ENCODE measurements at regions not wholly inside any gene's neighbourhood (a gene's known extent, or its start where the extent isn't known, plus 50 kb on each side); places are given as distances from the start of the nearest gene placed in this dataset.

DNA sequence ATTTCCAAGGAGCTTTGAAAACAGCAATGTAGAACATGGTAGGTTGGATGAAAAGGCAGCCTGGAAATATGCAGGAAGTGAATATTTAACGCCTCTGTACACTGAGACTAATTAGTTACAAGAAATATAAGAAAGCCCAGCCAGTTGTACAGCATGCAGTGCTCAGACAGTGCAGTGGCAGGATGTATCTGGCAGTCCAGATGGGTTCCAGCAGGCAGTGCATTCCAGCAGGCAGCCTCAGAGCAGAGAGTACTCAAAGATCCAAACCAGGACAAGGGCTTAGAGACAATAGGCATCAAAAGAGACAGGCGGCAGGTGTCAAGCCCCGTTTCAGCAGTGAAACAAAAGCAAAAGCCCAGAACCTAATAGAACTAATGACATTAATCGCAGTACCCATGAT lies 2776.3 kb downstream of the PCDH9 start:
- DNase-seq = no peak

DNA sequence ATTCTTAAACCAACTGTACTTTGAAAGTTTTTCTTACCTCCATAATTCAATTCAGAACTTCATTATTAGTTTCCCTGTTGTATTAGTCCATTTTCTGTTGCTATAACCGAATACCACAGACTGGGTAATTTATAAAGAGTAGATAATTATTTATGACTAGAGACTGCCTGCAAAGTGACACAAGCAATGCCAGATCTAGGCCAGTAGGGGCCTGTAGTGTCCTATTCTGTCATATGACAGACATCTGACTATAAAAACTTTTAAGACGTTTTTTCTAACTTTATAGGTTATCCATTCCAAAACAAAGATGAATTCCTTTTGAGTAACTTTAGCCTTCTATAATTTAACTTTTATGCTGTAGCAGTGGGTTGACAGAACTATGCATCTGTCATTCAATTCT lies 2783.8 kb downstream of the PCDH9 start:
- no peak for DNase-seq

DNA sequence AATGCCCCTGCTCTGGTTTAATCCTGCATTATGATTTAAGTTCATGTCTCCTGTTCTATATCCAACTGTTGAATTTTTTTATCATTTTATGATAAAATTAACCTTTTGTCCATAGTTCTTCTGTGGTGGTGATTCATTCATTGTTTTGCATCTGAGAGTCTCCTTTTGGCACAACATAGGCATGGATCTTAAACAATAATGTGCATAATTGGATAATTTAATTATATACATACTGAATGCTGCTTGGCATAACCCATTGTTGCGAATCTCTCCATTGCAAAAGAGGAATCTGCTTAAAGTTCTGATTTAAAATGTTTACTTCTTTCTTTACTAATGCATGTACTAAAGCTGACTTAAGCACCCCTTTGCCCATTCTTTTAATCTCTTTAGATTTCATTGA lies 2788.4 kb downstream of the PCDH9 start:
- DNase-seq = no peak

DNA sequence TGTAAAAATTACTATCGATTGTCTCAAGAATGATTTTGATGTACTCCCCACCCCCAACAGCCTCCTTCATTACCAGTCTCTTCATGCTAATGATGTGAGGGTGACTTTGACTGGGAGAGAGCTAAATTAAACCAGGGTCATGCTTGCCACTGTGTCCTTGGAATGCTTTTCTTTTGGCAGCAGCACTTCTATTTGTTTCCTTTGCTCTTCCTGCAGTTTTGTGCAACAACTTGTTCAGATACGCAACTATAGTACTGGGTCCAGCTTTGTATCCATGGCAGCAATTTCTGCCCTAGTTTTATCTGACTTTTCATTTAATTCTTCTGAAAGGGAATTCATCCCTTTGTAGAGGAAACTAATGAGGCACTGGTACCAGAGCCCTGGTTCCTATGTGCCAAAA lies 2792.1 kb downstream of the PCDH9 start:
- no peak for DNase-seq

DNA sequence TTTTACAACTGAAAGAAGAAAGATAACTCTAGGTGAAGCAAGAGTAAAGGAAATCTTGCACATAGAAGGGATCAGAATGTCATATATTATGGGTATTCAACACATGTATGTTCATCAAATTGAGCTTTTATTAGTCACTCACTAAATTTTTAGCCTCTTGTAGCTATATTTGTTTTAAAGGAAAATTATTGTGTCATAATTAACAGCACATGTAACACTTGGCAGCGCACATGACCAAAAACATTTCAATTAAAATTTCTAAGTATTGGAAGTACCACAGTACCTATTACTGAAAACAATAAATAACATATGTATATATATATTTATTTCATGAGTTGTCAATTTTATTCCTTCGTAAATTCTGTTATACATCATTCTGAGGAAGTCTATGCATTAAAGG lies 2800.4 kb downstream of the PCDH9 start:
- DNase-seq = no peak

DNA sequence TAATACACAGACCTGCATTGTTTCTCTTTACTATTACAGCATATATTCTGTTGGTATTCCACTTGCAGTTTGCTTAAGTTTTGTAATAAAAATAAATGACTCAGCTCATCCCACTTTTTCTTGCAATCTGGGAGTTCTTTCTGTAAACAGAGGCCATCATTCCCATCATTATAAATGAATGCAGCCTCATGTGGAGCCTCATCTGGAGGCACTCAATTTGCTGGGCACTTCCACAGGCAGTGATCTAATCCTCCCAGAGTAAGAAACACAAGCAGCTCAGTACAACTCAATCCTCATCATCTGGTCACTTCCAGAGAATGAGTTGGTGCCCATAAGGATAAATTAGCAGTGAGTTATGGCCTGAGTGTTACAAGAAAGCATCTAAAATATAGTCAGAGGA lies 2801.9 kb downstream of the PCDH9 start:
- DNase-seq = no peak

DNA sequence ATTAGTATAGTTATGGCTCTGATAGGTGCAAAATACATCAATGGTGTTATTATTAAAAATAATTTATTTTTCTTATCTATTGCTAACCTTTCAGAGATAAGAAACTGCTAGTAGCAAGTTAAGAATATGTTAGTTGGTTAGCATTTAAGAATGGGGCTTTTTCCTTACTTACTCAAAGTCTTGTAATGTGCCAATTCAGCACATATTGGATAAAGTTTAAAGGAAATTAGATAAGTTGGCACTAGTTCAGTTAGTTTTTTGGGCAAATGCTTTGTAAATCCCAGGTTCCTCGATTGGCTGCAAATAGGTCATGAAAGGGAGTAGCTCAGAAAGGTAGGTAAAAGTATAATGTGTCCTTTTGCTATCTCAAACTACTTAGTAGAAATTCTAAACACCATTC lies 2806.7 kb downstream of the PCDH9 start:
- no peak for DNase-seq

DNA sequence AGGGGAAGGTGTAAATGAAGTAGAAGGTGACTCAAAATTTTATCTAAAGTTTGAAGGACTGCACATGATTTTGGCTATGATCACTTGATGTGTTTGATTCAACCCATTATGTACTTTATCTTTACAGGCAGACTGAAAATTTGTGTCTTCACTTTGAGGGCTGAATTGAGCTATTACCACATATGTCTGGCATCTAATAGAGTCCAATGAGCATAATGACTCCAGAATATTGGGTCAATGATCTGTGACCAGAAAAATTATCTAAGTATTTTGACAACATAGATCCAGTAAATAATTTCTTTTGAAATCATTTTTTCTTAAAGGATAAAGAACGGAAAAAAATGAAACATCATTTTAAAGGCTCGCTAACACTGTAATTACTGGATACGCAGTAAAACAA lies 2810.0 kb downstream of the PCDH9 start:
- DNase-seq = peak; percentile 42 to 50

DNA sequence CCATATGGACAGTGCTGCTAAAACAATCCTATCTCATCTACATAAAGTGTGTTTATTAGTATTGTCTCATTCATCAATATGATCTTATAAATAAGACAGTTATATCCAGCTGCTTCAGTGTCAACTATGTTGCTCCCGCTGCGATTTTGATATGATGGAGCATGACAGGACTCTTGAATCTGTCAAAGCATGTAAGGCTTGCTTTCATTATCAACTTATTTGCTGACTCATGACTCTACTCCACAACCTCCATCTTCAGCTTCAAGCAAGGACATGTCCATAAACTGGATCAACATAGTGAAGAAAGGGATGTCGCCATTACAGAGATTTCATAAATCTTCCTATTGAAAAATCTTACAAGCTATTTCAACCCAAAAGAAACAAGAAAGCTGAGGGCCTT lies 2812.6 kb downstream of the PCDH9 start:
- DNase-seq = no peak

DNA sequence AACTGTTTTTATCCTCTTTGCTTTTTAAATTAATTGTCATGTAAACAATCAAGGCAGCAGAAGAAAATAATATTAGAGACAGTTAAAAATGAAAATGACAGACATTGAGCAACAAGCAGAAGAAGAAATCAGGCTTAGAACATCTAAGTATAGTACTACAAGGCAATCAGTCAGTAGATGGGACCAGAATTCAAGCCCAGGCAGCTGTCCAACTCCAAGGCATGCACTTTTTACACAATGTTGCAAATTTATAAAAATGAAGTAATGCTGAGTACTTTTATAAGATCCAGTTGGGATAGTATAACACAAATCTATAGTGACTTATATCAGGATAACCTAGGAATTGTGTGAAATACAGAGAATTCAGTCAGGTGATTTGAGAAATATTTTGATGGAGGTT lies 2815.8 kb downstream of the PCDH9 start:
- no peak for DNase-seq

DNA sequence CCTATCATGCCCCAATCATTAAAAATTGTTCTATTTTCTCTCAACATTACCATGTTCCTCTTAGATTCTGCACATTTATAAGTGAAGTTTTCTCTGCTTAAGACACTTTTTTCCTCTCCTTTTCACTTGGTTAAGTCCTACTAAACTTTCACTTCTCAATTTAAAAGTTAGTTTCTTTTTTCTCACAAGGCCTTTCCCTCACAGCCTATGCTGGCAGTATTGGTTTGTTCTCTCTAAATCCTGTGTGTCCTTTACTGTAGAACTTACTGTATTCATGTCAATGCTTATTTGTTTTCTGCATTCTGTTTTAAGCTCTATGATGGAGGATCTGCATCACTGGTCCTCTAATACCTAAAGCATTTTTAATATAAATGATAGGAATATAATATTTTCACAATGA lies 2816.6 kb downstream of the PCDH9 start:
- DNase-seq = no peak

DNA sequence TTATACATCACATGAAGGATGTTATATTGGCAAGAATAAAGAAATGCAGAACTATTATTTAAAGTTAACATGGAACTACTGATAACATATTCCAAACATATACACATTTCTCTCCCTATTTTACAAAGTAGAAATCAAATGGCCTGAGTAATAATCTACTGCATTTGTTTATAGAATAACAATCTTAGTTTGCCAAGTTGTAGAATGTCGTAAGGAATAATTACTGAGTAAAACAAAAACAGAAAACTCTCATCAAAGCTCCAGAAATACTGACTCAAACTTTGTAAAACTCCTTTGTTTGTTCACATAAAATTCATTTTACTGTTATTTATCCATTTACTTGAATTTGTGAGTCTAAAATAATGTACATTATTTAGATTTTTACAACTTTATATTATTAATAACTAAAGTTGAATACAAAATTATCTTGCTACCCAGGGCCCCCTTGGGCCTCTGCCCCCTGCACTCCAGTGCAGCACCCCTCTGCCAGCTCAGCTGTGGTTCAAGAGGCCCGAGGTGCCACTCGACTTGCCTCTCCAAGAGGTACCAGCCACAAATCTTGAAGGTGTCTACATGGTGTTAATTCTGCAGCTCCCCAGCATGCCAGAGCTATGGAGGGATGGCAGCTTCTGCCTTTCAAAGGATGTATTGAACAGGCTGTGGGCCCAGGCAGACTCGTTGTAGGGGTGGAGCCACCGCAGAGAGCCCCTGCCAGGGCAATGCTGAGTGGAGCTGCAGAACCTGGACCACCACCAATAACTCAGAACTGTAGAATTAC lies 2819.7 kb downstream of the PCDH9 start:
- peak in 1 of 2 donors; percentile 25 for DNase-seq

DNA sequence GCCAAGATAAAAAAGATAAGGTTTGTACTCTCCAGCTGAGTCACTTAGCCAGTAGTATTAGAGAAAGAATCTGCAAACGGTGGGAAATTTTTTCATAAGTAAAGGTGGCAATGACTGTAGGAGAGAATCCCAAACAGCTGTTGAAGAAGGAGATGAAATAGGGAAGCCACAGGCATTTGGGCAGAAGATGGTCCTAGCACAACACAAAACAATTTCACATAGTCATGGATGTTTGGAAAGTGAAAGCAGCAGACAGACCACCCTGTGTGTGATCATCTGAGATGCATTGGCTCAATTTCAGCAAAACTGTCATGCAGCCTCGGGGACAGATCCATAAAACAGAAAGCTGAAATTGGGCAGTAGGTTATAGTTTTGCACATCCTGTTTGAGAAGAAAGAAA lies 2832.4 kb downstream of the PCDH9 start:
- DNase-seq = no peak

DNA sequence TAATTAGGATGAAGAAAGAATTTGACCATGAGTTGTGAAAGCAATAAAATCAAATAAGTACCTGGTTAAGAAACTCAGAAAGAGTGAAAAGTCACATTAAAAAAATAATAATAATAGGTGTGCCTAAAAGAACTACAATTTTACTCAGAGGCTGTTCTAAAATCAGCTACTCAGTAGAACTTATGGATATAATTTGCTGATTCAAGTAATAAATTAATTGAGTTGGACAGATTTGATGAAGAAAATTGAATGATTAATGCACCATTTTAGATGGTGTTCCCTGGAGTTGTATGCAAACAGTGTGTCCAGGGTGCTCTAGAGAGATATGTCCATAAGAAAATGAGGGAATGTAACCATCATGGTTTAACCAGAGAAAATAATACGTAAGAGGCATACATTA lies 2852.5 kb downstream of the PCDH9 start:
- no peak for DNase-seq

DNA sequence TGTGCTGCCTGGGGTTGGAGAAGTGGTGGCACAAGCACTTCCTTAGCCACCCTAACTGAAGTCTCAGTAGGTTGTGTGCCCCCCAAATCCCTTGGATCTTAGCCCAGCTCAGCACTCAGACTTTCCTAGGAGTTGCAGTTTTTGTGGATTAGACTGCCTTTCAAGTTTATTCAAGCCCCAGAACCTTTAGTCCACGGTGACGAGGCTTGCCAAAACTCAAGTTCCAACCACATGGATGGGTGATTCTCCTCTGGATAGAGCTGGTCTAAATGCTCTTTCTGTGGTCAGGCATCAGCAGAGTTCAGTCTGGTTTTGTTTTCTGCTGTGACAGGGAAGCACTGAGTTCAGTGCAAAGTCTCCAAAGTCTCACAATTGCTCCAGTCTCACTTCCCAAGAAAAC lies 2858.7 kb downstream of the PCDH9 start:
- no peak for DNase-seq

DNA sequence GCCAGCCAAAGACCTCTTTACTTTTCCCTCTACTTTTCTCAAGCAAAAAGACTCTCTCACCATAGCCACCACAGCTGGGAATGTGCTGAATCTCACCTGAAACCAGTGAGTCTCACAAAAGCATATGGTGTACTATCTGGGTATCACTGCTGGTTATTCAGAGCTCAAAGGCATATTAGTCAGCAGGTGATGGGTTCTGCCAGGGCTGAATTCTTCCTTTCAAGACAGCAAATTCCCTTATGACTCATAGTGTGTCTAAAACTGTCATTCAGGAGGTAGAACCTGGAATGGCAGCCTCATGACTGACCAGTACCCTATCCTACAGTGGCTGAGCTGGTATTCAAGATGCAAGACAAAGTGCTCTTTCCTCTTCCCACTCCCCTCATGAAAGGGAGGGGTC lies 2859.1 kb downstream of the PCDH9 start:
- DNase-seq = no peak

DNA sequence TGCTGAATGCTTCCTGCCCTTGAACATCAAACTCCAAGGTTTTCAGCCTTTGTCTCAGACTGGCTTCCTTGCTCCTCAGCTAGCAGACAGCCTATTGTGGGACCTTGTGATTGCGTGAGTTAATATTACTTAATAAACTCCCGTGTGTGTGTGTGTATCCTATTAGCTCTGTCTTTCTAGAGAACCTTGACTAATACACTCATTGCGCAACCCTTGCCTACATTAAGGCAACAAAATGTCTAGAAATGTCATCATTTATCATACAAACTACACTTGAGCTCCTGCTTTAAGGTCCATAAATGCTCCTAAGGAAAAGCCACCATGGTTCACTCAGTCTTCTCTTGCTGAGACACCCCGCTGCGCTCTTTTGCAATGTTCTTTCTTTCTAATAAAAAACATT lies 2861.0 kb downstream of the PCDH9 start:
- no peak for DNase-seq

DNA sequence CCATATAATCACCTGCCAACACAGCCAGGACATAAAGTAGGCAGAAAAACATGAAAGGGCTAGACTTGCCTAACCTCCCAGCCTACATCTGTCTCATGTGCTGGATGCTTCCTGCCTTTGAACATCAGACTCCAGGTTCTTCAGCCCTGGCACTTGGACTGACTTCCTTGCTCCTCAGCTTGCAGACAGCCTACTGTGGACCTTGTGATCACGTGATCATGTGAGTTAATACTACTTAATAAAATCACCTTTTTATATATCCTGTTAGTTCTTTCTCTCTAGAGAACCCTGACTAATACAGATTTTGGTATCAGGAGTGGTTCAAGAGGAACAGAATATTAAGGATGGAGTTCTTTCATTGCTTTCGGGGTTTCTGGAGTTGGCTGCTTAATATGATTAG lies 2867.6 kb downstream of the PCDH9 start:
- no peak for DNase-seq

DNA sequence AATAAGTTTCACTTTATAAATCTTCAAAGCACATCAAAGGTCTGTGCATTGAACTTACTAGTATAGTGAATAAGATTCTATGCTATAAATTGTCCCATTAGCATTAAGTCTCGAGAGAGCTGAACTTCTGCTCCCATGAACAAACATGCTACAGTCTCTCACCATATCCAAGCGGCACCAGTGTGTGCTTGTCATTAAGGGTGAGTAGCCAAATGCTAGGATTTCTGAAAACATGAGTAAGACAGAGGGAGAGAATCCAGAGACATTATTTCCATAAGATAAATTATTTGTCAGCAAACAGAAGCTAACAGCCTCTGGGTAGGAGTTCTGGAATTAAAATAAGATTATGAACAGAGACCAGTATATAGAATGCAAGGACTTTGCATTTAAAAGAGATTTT lies 2882.5 kb downstream of the PCDH9 start:
- peak; percentile 1 to 6 for DNase-seq

DNA sequence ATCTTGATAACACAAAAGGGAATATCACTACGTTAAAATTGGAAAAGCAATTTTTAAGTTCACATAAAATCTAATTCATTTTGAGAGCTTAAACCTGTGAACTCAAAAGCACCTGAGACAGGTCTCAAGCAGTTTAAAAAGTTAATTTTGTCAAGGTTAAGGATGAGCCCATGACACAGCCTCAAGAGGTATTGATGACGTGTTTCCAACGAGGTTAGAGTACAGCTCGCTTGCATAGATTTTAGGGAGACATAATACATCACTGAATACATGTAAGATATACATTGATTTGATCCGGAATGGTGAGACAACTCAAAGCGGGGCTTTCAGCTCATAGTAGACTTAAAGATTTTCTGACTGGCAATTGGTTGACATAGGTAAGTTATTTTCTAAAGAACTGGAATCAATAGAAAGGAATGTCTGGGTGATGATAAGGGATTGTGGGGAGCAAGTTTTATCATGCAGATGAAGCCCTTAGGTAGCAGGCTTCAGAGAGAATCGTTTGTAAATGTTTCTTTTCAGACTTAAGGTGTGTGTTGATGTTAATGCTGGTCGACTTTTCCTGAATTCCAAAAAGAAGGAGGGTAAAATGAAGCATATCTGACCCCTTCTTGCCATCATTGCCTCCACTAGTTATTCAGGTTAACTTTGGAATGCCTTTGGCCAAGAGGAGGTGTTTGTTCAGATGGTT lies 2890.6 kb downstream of the PCDH9 start:
- no peak for DNase-seq

DNA sequence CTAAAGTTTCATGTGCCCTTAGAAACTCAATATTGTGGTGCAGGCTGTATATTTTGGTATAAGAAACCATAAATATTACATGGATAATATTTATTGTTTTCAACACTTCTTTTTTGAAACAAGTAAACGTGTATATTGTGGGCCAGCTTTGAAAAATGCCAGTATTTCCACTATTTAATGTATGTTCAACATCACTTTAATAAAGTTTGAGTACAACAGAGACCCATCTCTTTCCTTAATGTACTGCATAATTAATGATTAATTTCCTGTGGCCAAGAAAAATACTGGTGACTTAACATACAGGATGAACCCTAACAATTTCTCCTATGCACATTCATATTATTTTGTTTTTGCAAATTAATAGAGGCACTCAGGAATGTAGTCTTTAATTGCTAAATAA lies 2891.5 kb downstream of the PCDH9 start:
- no peak for DNase-seq

DNA sequence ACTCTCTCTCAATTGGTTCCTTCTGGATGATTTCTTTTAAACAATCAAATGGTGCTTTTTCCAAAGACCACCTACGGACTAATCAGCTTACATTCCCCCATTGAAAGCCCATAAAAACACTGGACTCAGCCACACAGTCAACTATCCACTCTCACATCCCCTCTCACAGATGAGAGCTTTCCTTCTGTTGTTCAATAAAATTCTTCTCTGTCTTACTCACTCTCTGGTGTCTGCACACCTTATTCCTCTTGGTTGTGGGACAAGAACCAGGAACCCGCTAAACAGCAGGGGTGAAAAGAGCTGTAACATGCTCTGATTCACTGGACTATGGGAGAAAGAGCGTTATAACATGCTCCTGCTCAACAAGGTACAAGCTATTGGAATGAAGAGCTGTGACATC lies 2896.2 kb downstream of the PCDH9 start:
- no peak for DNase-seq

DNA sequence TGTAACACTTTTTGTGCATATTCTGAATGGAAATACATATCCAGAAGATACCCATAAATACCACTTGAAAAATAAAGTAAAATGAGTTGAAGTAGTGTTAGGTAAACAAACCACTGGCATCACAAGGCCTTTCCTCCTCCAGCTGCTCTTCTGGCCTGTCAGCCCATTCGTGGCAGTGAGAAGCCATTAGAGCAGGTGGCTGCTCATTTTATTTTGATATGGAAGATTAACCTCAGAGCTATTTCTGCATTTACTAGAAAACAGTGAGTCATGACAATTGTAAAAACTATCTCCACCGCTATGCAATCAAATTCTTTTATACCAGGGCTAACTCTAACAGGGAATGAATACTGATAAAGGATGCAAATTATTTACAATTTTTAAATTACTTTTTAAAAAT lies 2898.1 kb downstream of the PCDH9 start:
- no peak for DNase-seq
